GM12878 (cell line): ENCODE measurements at regions not wholly inside any gene's neighbourhood (a gene's known extent, or its start where the extent isn't known, plus 50 kb on each side); places are given as distances from the start of the nearest gene placed in this dataset.

Source experiments
- ATAC-seq: fragments of 200-7000 bp; cut with Tn5 transposase; 3 replicates; pipeline ENCODE4 v1.9.1; 2020; ENCODE audit warnings: mild to moderate bottlenecking, moderate library complexity
- BruUV-seq: library from RNA; stranded (reverse); fragments of 400-500 nt; replicated peaks from 2 replicates; lab custom pipeline; 2021; lab: Mats Ljungman, UMichigan
- CTCF ChIA-PET: fragments of 300-600 bp; sonication (Branson Sonifier 250); formaldehyde crosslinking; extraction: SDS; loops from one replicate; lab custom pipeline; 2021; ENCODE audit warnings: inconsistent platforms; lab: Yijun Ruan, JAX
- POLR2A ChIA-PET: fragments of 350-600 bp; formaldehyde crosslinking; extraction: SDS; loops from one replicate; lab custom pipeline; 2021; ENCODE audit warnings: inconsistent platforms; lab: Charles Lee
- RAD21 ChIA-PET: fragments of 300-600 bp; sonication (Branson Sonifier 250); formaldehyde crosslinking; loops from one replicate; lab custom pipeline; 2023; ENCODE audit warnings: antibody characterized with exemption; ENCODE audit not compliant: unreplicated experiment; lab: Charles Lee
- SMC1A ChIA-PET: fragments of 300-600 bp; sonication (Branson Sonifier 250); formaldehyde crosslinking; loops from one replicate; lab custom pipeline; 2023; ENCODE audit not compliant: unreplicated experiment, uncharacterized antibody; lab: Charles Lee
- DNase-seq: peaks from one replicate; pipeline ENCODE4 v3.0.0-alpha.2; 2011; ENCODE audit warnings: low read depth, low spot score
- FAIRE-seq: peaks from 3 replicates; lab custom pipeline; 2011; peaks lifted over from hg19 to GRCh38; lab: Jason Lieb, UNC
- H2AFZ ChIP-seq: 2 replicates; pipeline ENCODE4 v1.6.0; 2011; ENCODE audit warnings: low read depth, low read length, control low read depth; ENCODE audit not compliant: control insufficient read depth
- H3K27ac ChIP-seq: 2 replicates; pipeline ENCODE4 v1.5.1; 2011; ENCODE audit warnings: control low read depth; ENCODE audit not compliant: control insufficient read depth, insufficient read depth
- H3K27me3 ChIP-seq, 2 experiments: replicated peaks in 1 of 2; 2 replicates each; pipeline versions ENCODE4 v1.6.0 to v1.6.1; 2011; ENCODE audit warnings: low read length in 1 of 2; ENCODE audit not compliant: control insufficient read depth in 2 of 2, insufficient read depth in 2 of 2
- H3K36me3 ChIP-seq, 2 experiments: 2 replicates each; pipeline ENCODE4 v1.5.1; 2011; ENCODE audit warnings: low read length in 1 of 2; ENCODE audit not compliant: control insufficient read depth in 2 of 2, insufficient read depth in 2 of 2
- H3K4me1 ChIP-seq: 2 replicates; pipeline ENCODE4 v1.6.1; 2011; ENCODE audit warnings: mild to moderate bottlenecking, low read length, moderate library complexity, mixed read lengths; ENCODE audit not compliant: control insufficient read depth, insufficient read depth
- H3K4me2 ChIP-seq: 2 replicates; pipeline ENCODE4 v1.6.0; 2011; ENCODE audit warnings: control low read depth; ENCODE audit not compliant: control insufficient read depth, insufficient read depth
- H3K4me3 ChIP-seq: fragments of 200-600 bp; sonication (generic); 2 replicates; pipeline ENCODE4 v1.5.1; 2016
- H3K79me2 ChIP-seq: 2 replicates; pipeline ENCODE4 v1.6.0; 2011; ENCODE audit warnings: low read length; ENCODE audit not compliant: control insufficient read depth, insufficient read depth
- H3K9ac ChIP-seq: 2 replicates; pipeline ENCODE4 v1.8.0; 2011; ENCODE audit warnings: low read length, control low read depth, mixed read lengths; ENCODE audit not compliant: control insufficient read depth, insufficient read depth
- H3K9me3 ChIP-seq: replicated peaks from 3 replicates; pipeline ENCODE4 v1.5.1; 2011; ENCODE audit warnings: mild to moderate bottlenecking, low read length; ENCODE audit not compliant: control insufficient read depth, insufficient read depth
- H4K20me1 ChIP-seq: 2 replicates; pipeline ENCODE4 v1.6.0; 2011; ENCODE audit not compliant: control insufficient read depth, insufficient read depth
- CUX1 ChIP-seq: IDR thresholded peaks from 2 replicates; pipeline ENCODE4 v1.6.1; 2012; ENCODE audit warnings: improper control_type of control experiment, low read depth, low read length; ENCODE audit not compliant: insufficient replicate concordance
- FOXK2 ChIP-seq: fragments of 450-650 bp; IDR thresholded peaks from 2 replicates; pipeline ENCODE4 v1.6.1; 2017; ENCODE audit warnings: mild to moderate bottlenecking, moderate library complexity
- MYC ChIP-seq: IDR thresholded peaks from 2 replicates; pipeline ENCODE4 v1.6.1; 2011; ENCODE audit warnings: mild to moderate bottlenecking, low read length, moderate library complexity, inconsistent platforms; ENCODE audit not compliant: insufficient read depth, insufficient replicate concordance, insufficient read length, severe bottlenecking
- POLR2AphosphoS5 ChIP-seq: IDR thresholded peaks from 2 replicates; pipeline ENCODE4 v1.6.1; 2011; ENCODE audit warnings: mild to moderate bottlenecking, low read length, inconsistent platforms
- SPI1 ChIP-seq: IDR thresholded peaks from 2 replicates; pipeline ENCODE4 v1.6.1; 2011; ENCODE audit warnings: low read depth, mild to moderate bottlenecking, low read length, moderate library complexity, borderline replicate concordance; ENCODE audit not compliant: insufficient read depth
- WGBS: methylation state at CpG from one replicate; pipeline ENCODE4 v1.1.6; 2016; ENCODE audit warnings: low lambda C conversion rate; ENCODE audit not compliant: insufficient replicate concordance, insufficient coverage; ENCODE audit errors: missing lambda C conversion rate; 5-methylcytosine and 5-hydroxymethylcytosine counted together
- in situ Hi-C: fragments of 300-500 bp; cut with MboI; formaldehyde crosslinking; loops from 9 replicates; pipeline ENCODE4 v1.14.3; 2018; ENCODE audit warnings: mixed read lengths
- intact Hi-C: fragments of 100-400 bp; cut with micrococcal nuclease; formaldehyde crosslinking; loops from one replicate; pipeline ENCODE4 v1.14.2; 2022; ENCODE audit not compliant: unreplicated experiment
- TF ChIP-seq, protein P1 (sequence below): IDR thresholded peaks from 2 replicates; pipeline ENCODE4 v1.6.1; 2012; ENCODE audit warnings: low read depth, low read length, improper control_type of control experiment

DNA sequence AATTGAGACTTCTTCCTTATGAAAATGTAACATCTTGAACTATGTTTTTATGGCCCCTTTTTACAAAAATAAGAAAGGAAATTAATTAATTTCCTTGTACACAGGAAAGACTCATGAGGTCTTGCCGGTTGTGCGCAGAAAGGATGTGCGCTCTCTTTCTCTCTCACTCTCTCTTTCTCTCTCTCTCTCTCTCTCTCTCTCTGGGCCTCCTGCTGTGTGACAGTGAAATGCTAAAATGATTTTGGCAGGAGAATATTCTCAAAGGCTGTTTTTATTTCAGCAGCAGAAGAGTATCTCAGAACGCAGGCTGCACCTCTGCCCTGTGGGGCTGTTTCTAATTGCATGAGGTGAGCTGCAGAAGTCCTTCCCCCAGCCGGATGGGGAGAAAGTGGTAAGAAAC lies 349.0 kb downstream of the MID1IP1 start:
- H3K4me2 ChIP-seq: no peak overlapping the region
- in situ Hi-C loops (no loop called here), intact Hi-C loops (loop anchor here (10.0 kb wide), 2 partner anchors 345 to 485 kb away; partner anchors contain the start of gene MID1IP1)
- TF ChIP-seq SPI1 (no peak), CUX1 (no peak), MYC (no peak), FOXK2 (no peak), POLR2AphosphoS5 (no peak)
- TF ChIP-seq, protein P1, sequence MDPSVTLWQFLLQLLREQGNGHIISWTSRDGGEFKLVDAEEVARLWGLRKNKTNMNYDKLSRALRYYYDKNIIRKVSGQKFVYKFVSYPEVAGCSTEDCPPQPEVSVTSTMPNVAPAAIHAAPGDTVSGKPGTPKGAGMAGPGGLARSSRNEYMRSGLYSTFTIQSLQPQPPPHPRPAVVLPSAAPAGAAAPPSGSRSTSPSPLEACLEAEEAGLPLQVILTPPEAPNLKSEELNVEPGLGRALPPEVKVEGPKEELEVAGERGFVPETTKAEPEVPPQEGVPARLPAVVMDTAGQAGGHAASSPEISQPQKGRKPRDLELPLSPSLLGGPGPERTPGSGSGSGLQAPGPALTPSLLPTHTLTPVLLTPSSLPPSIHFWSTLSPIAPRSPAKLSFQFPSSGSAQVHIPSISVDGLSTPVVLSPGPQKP: no peak
- no peak overlapping the region for H3K4me3 ChIP-seq
- peaks cover under 1% of the 10 kb centered on the region; the same call in 1 of the 2 replicates for H3K4me1 ChIP-seq
- ATAC-seq (no peak), FAIRE-seq (no peak), DNase-seq (no peak)
- BruUV-seq: no TSS peak
- H3K27ac ChIP-seq: no peak overlapping the region
- 68% methylated on average over 5 of the region's 5 CpGs for WGBS
- no peaks in the 10 kb centered on the region for H3K27me3 ChIP-seq
- no peak overlapping the region for H3K9ac ChIP-seq
- no peaks in the 10 kb centered on the region for H3K79me2 ChIP-seq
- H3K36me3 ChIP-seq: no peaks in the 10 kb centered on the region
- ChIA-PET POLR2A (no interaction called here), RAD21 (interaction anchor here (0.7 to 5.0 kb wide), 7 partner anchors 9 to 382 kb away, joined by 3 to 30 read pairs (median 9); no protein-coding TSS in a partner anchor), SMC1A (interaction anchor here (0.6 to 4.7 kb wide), 10 partner anchors 8 to 500 kb away, joined by 3 to 58 read pairs (median 6); no protein-coding TSS in a partner anchor), CTCF (interaction anchor here (0.9 to 6.7 kb wide), 14 partner anchors 9 to 486 kb away, joined by 3 to 100 read pairs (median 8); no protein-coding TSS in a partner anchor)
- H3K9me3 ChIP-seq: no peaks in the 10 kb centered on the region
- H2AFZ ChIP-seq: no peak overlapping the region
- H4K20me1 ChIP-seq: no peaks in the 10 kb centered on the region
